BLaER1 (cell line): ENCODE measurements at regions not wholly inside any gene's neighbourhood (a gene's known extent, or its start where the extent isn't known, plus 50 kb on each side); places are given as distances from the start of the nearest gene placed in this dataset.

ENCODE experiments used
- H3K27ac ChIP-seq: shearing (Covaris generic); formaldehyde crosslinking; 2 replicates; pipeline ENCODE4 v1.8.1; 2022
- H3K27me3 ChIP-seq: shearing (Covaris generic); formaldehyde crosslinking; 2 replicates; pipeline ENCODE4 v1.8.1; 2022
- H3K36me3 ChIP-seq: shearing (Covaris generic); formaldehyde crosslinking; 2 replicates; pipeline ENCODE4 v1.8.1; 2022
- H3K4me1 ChIP-seq: shearing (Covaris generic); formaldehyde crosslinking; 2 replicates; pipeline ENCODE4 v1.8.1; 2022
- H3K4me2 ChIP-seq: shearing (Covaris generic); formaldehyde crosslinking; 2 replicates; pipeline ENCODE4 v1.8.1; 2022
- H3K4me3 ChIP-seq: shearing (Covaris generic); formaldehyde crosslinking; 2 replicates; pipeline ENCODE4 v1.8.1; 2022
- H3K9ac ChIP-seq: shearing (Covaris generic); formaldehyde crosslinking; 2 replicates; pipeline ENCODE4 v1.8.1; 2022
- H3K9me3 ChIP-seq: shearing (Covaris generic); formaldehyde crosslinking; 2 replicates; pipeline ENCODE4 v1.8.1; 2022
- H4K20me1 ChIP-seq: shearing (Covaris generic); formaldehyde crosslinking; 2 replicates; pipeline ENCODE4 v1.8.1; 2022
- Cebpa-rat ChIP-seq: shearing (Covaris generic); IDR thresholded peaks from 2 replicates; pipeline ENCODE4 v1.8.1; 2022

- no peak overlapping the region for H3K27ac ChIP-seq
- no peaks in the 10 kb centered on the region for H3K27me3 ChIP-seq
- TF ChIP-seq Cebpa-rat: no peak
- H4K20me1 ChIP-seq: no peaks in the 10 kb centered on the region
- no peak overlapping the region for H3K9ac ChIP-seq
- H3K4me1 ChIP-seq: peaks cover 12% of the 10 kb centered on the region
- no peaks in the 10 kb centered on the region for H3K9me3 ChIP-seq
- H3K4me2 ChIP-seq: no peak overlapping the region
- no peak overlapping the region for H3K4me3 ChIP-seq
- no peaks in the 10 kb centered on the region for H3K36me3 ChIP-seq
Measured at GRCh38 chr5:61650661-61651060, 318.6 kb downstream of the ZSWIM6 start.

- no peaks in the 10 kb centered on the region for H4K20me1 ChIP-seq
- no peak overlapping the region for H3K27ac ChIP-seq
- no peak for TF ChIP-seq Cebpa-rat
- H3K36me3 ChIP-seq: no peaks in the 10 kb centered on the region
- H3K4me3 ChIP-seq: no peak overlapping the region
- peaks cover 12% of the 10 kb centered on the region for H3K4me1 ChIP-seq
- H3K9me3 ChIP-seq: no peaks in the 10 kb centered on the region
- no peak overlapping the region for H3K9ac ChIP-seq
- H3K4me2 ChIP-seq: no peak overlapping the region
- no peaks in the 10 kb centered on the region for H3K27me3 ChIP-seq
Measured at GRCh38 chr5:61651195-61651594, 319.1 kb downstream of the ZSWIM6 start.

- Histone ChIP-seq H4K20me1 (no peaks in the 10 kb centered on the region), H3K27me3 (no peaks in the 10 kb centered on the region), H3K9me3 (no peaks in the 10 kb centered on the region), H3K27ac (no peak overlapping the region), H3K9ac (no peak overlapping the region), H3K4me2 (no peak overlapping the region), H3K36me3 (no peaks in the 10 kb centered on the region), H3K4me3 (no peak overlapping the region), H3K4me1 (peaks cover 12% of the 10 kb centered on the region)
- no peak for TF ChIP-seq Cebpa-rat
Measured at GRCh38 chr5:61652916-61653315, 320.9 kb downstream of the ZSWIM6 start.

GRCh38 chr5:61653807-61654580, 321.9 kb downstream of the ZSWIM6 start:
- Histone ChIP-seq H3K27me3 (no peaks in the 10 kb centered on the region), H3K4me1 (peaks cover 12% of the 10 kb centered on the region), H3K4me2 (0 out of 2 replicates have a peak overlapping the region, but pooled peaks have one; percentile 4)

DNA sequence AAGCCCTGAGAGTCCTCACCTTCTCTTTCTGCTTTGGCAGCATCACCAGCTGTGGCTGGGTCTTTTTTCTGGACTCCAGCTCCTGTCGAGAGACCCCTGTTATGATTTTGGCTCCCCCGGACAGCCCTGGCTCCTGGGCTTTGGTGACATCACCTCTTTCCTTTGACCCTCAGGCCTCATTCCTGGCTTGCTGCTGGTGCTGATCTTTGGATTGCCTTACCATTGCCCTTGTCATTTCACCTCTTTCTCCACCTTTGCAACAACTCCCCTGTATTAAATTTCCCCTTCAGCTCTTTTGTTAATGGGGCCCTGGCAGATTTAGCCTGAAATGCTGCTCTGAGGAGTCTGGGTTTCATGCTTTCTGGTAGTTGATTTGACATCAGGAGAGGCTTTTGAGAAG, 322.8 kb downstream of the ZSWIM6 start:
- Histone ChIP-seq H4K20me1 (no peaks in the 10 kb centered on the region), H3K4me1 (peaks cover 12% of the 10 kb centered on the region), H3K4me3 (no peak overlapping the region), H3K9me3 (0 out of 2 replicates have a peak, but pooled peaks cover 6% of the 10 kb centered on the region), H3K36me3 (no peaks in the 10 kb centered on the region), H3K4me2 (no peak overlapping the region), H3K27me3 (no peaks in the 10 kb centered on the region), H3K9ac (no peak overlapping the region), H3K27ac (no peak overlapping the region)
- no peak for TF ChIP-seq Cebpa-rat

More at GRCh38 chr5:61653807-61654580, 321.9 kb downstream of the ZSWIM6 start:
- no peak overlapping the region for H3K27ac ChIP-seq
- no peaks in the 10 kb centered on the region for H4K20me1 ChIP-seq
- H3K4me3 ChIP-seq: no peak overlapping the region
- H3K9ac ChIP-seq: no peak overlapping the region
- no peak for TF ChIP-seq Cebpa-rat
- no peaks in the 10 kb centered on the region for H3K36me3 ChIP-seq
- 0 out of 2 replicates have a peak, but pooled peaks cover under 1% of the 10 kb centered on the region for H3K9me3 ChIP-seq

GRCh38 chr5:61657010-61657409, 325.0 kb downstream of the ZSWIM6 start:
- H4K20me1 ChIP-seq: no peaks in the 10 kb centered on the region
- H3K4me1 ChIP-seq: peaks cover 12% of the 10 kb centered on the region
- H3K9me3 ChIP-seq: 0 out of 2 replicates have a peak, but pooled peaks cover 6% of the 10 kb centered on the region
- no peak overlapping the region for H3K27ac ChIP-seq
- no peaks in the 10 kb centered on the region for H3K36me3 ChIP-seq
- TF ChIP-seq Cebpa-rat: no peak
- H3K4me3 ChIP-seq: no peak overlapping the region
- H3K4me2 ChIP-seq: no peak overlapping the region
- H3K9ac ChIP-seq: no peak overlapping the region
- no peaks in the 10 kb centered on the region for H3K27me3 ChIP-seq

DNA sequence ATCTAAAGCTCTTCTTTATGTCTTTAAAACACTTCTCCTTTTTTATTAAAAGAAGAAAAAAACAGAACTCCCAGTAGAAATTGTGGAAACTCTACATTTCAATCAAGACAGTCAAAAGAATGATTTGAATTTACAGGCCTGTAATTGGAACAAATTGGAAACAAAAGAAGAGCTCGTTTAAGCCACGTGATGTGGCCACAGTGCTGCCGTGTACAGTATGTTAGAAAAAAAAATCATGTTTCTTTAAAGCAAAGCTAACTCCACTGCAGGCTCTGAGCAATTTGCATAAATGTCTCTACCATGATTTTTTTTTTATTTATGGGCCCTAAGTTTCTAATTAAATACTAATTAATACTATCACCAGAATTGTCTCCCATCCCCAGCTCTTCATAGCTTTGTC, 325.6 kb downstream of the ZSWIM6 start:
- Histone ChIP-seq H3K4me1 (peaks cover 12% of the 10 kb centered on the region), H3K27ac (no peak overlapping the region), H3K4me3 (no peak overlapping the region), H3K36me3 (no peaks in the 10 kb centered on the region), H3K4me2 (no peak overlapping the region), H4K20me1 (no peaks in the 10 kb centered on the region), H3K9ac (no peak overlapping the region), H3K27me3 (no peaks in the 10 kb centered on the region), H3K9me3 (0 out of 2 replicates have a peak, but pooled peaks cover 6% of the 10 kb centered on the region)
- no peak for TF ChIP-seq Cebpa-rat

DNA sequence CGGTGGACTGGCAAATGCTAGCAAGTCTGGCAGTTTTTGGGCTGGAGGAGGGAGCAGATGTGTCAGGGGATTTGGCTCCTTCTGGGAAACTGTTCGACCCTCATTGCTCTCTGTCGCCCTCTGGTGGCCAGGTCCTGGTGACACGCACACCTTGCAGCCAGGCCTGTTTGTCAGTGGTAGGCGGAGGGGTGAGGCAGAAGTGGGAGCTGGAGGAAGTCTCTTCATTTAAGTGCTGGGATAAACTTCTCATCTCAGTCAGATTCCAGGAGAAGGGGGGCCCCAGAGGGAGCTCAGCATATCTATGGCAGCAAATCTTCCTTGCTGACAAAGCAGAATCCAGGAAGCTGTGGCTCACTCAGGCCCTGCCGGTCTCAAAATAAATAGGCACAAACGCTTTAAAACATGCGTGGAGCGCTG, 326.5 kb downstream of the ZSWIM6 start:
- Histone ChIP-seq H3K4me2 (no peak overlapping the region), H3K4me3 (no peak overlapping the region), H3K9ac (no peak overlapping the region), H3K27me3 (no peaks in the 10 kb centered on the region), H4K20me1 (no peaks in the 10 kb centered on the region), H3K9me3 (0 out of 2 replicates have a peak, but pooled peaks cover 6% of the 10 kb centered on the region), H3K27ac (no peak overlapping the region), H3K36me3 (no peaks in the 10 kb centered on the region), H3K4me1 (peaks cover 6% of the 10 kb centered on the region)
- TF ChIP-seq Cebpa-rat: no peak

- TF ChIP-seq Cebpa-rat: no peak
- Histone ChIP-seq H3K9me3 (0 out of 2 replicates have a peak, but pooled peaks cover 6% of the 10 kb centered on the region), H4K20me1 (no peaks in the 10 kb centered on the region), H3K36me3 (no peaks in the 10 kb centered on the region), H3K4me2 (no peak overlapping the region), H3K4me1 (no peaks in the 10 kb centered on the region; the same call in 1 of the 2 replicates), H3K9ac (no peak overlapping the region), H3K4me3 (no peak overlapping the region), H3K27ac (no peak overlapping the region), H3K27me3 (no peaks in the 10 kb centered on the region)
Measured at GRCh38 chr5:61659221-61659696, 327.2 kb downstream of the ZSWIM6 start.

GRCh38 chr5:61662670-61663069, 330.6 kb downstream of the ZSWIM6 start:
- no peak for TF ChIP-seq Cebpa-rat

More at GRCh38 chr5:61662670-61663069, 330.6 kb downstream of the ZSWIM6 start:
- Histone ChIP-seq H3K27me3 (no peaks in the 10 kb centered on the region), H3K36me3 (no peaks in the 10 kb centered on the region), H3K4me2 (no peak overlapping the region), H3K9ac (no peak overlapping the region), H3K27ac (no peak overlapping the region), H3K4me3 (no peak overlapping the region), H3K9me3 (0 out of 2 replicates have a peak, but pooled peaks cover 6% of the 10 kb centered on the region), H4K20me1 (no peaks in the 10 kb centered on the region), H3K4me1 (peaks cover 9% of the 10 kb centered on the region)
